Activated naive CD4-positive, alpha-beta T cell treated with anti-CD3 and anti-CD28 coated beads, Interleukin-2, amount 50 U/mL, for 24 hours (primary cell): ENCODE measurements at regions not wholly inside any gene's neighbourhood (a gene's known extent, or its start where the extent isn't known, plus 50 kb on each side); places are given as distances from the start of the nearest gene placed in this dataset.
"Not testable (repeated sequence)": the region's sequence is repeated elsewhere in the genome, so short reads cannot be mapped to it uniquely, and the experiment has no call there.

ENCODE experiments used
- H3K27ac Mint-ChIP-seq: one replicate; pipeline ENCODE4 v1.8.0; 2021; ENCODE audit warnings: mild to moderate bottlenecking, mixed read lengths
- H3K27me3 Mint-ChIP-seq: one replicate; pipeline ENCODE4 v1.8.0; 2021; ENCODE audit warnings: mixed read lengths
- H3K36me3 Mint-ChIP-seq: one replicate; pipeline ENCODE4 v1.8.0; 2021; ENCODE audit warnings: mixed read lengths
- H3K4me1 Mint-ChIP-seq: one replicate; pipeline ENCODE4 v1.8.0; 2021; ENCODE audit warnings: mixed read lengths
- H3K4me3 Mint-ChIP-seq: one replicate; pipeline ENCODE4 v1.8.0; 2021; ENCODE audit warnings: mild to moderate bottlenecking, mixed read lengths
- H3K9me3 Mint-ChIP-seq: one replicate; pipeline ENCODE4 v1.8.0; 2021; ENCODE audit warnings: mixed read lengths

DNA sequence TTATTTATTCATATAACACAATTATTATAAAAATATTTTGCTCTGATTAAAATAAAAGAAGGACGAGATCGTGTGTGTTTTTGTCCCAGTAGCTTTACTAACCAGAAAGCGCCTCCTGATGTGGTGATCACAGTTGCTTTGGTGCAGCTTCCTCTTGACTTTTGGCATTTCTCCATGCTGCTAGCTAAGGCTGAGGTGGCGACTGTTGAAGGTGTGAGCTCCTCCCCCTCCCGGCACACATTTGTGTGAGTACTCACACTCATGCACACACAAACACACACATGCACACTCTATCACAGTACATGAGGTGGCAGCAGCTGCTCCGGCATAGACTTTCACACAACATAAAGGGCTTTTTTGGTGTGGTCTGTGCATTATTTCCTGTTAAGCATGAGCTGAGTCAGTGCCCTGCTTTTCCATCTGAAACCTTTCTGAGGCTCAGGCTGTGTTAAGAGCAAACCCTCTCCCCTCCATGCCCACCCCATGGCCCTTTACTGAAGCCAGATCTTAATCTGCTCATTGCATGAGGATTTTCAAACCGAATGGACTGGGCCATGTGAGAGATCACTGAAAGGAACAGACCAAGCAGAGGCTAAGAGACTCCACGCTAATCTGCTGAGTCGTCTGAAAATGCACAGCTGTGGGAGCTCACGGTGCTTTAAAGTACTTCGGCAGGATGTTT is 53.3 kb downstream of the FOXD4L1 start:
- H3K36me3 Mint-ChIP-seq, H3K4me1 Mint-ChIP-seq, H3K27me3 Mint-ChIP-seq, H3K9me3 Mint-ChIP-seq, H3K27ac Mint-ChIP-seq: not testable (repeated sequence)
- H3K4me3 Mint-ChIP-seq = peak overlapping the region; percentile 65

DNA sequence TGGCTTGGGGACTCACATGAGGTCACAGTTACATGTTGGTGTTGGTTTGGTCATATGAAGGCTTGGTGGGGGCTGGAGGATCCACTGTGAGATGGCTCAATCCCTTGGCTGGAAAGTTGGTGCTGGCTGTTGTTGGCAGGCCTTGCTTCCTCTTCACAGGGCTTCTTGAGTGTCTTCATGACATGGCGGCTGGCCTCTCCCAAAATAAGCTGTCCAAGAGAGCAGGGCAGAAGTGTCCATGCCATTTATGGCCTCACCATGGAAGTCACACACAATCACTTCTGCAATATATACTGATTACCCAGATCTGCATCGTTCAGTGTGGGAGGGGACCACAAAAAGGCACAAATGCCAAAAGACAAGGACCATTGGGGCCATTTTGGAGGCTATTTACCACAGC is 61.4 kb downstream of the FOXD4L1 start:
- H3K4me3 Mint-ChIP-seq, H3K4me1 Mint-ChIP-seq, H3K36me3 Mint-ChIP-seq, H3K27ac Mint-ChIP-seq, H3K27me3 Mint-ChIP-seq, H3K9me3 Mint-ChIP-seq: not testable (repeated sequence)

DNA sequence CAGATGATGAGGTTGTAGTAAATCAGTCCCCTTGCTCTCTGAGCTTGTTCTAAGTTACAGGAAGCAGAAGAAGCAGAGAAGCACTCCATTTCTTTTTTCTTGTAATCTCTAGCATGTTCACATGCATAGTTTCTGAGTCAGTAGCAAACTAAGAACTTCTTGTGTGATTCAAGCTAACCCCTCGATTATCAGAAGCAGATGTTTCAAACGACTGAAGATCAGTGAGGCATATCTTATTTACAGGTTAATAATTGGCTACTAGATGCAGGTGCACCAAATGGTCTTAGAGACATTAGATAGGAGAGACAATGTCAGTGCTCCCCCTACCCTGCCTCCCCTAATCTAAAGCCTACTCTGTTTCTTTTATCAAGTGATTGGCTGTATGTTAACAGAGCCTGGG is 64.2 kb downstream of the FOXD4L1 start:
- not testable (repeated sequence) for H3K4me3 Mint-ChIP-seq

DNA sequence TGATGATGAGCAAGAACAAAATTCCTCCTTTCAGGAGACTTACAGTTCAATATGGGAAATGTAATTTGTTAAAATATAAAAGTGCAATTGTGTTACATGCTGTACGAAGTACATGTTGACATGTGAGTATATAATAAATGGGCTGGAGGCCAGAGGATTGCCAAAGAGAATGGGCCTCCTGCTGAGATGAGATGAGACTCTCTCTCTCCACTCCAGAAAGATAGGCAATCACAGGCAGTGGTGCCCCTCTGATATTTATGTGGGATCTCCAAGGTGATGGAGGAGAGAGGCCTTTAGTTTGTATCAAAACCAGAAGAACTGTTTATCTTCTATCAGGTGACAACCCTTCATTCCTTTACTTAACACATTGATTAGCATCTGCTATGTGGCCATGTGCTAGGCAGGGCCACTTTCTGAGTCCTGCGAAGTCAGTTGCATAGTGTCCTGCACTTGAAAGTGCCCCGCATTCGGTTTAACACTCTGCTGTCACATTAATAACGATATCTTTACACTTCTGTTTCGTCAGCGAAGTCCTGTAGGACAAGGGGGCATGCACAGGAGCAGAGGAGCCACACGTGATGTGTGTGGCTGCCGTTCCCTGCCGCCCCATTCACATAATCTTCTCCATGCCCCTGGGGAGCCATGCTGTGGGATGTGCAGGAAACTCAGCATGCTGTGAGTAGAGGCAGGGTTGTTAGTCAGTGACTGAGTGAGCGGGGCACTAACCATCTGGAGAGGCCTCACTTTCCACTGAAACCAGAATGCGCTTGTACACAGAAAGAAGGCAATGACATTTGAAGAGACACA is 60.2 kb upstream of the RABL2A start:
- not testable (repeated sequence) for H3K27ac Mint-ChIP-seq, H3K36me3 Mint-ChIP-seq, H3K9me3 Mint-ChIP-seq, H3K4me1 Mint-ChIP-seq, H3K27me3 Mint-ChIP-seq, H3K4me3 Mint-ChIP-seq

More for the DNA sequence above, 64.2 kb downstream of the FOXD4L1 start:
- H3K4me1 Mint-ChIP-seq, H3K9me3 Mint-ChIP-seq, H3K27me3 Mint-ChIP-seq, H3K36me3 Mint-ChIP-seq, H3K27ac Mint-ChIP-seq: not testable (repeated sequence)

DNA sequence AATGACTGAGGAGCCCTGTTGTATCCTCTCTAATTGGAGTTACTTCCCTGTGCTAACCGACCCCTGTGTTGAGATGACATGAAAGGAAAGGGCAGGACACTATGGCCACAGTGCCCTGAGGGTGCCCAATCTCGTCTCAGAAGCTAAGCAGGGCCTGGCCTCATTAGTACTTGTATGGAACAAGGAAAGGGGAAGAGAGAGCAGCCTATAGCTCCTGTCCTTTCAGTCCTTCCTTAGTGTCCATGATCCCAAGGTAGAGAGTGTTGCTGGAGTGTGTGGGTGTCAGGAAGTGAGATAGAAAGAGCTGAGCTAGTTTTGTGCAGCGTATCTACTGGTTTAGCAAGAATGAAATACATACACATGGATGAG is 59.6 kb upstream of the RABL2A start:
- H3K9me3 Mint-ChIP-seq, H3K4me1 Mint-ChIP-seq: not testable (repeated sequence)

DNA sequence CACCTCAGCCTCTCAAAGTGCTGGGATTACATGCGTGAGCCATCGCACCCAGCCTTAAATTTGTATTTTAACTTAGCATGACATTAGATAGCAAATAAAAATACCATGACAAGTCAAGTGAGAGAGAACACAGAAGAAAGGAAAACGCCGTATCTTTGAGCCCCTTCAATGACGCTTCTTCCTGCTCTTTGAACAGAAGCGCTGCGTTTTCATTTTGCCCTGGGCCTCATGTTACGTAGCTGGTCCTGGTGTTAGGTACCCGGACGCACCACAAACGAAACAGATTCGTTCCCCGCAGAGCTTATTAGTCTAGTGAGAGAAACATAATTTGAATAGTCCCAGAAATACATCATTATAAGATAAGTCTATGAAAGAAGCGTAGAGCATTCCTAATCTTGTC is 58.8 kb upstream of the RABL2A start:
- H3K9me3 Mint-ChIP-seq, H3K27me3 Mint-ChIP-seq, H3K27ac Mint-ChIP-seq, H3K4me3 Mint-ChIP-seq, H3K4me1 Mint-ChIP-seq, H3K36me3 Mint-ChIP-seq: not testable (repeated sequence)

More for the DNA sequence above, 59.6 kb upstream of the RABL2A start:
- H3K36me3 Mint-ChIP-seq, H3K27ac Mint-ChIP-seq, H3K4me3 Mint-ChIP-seq, H3K27me3 Mint-ChIP-seq: not testable (repeated sequence)

DNA sequence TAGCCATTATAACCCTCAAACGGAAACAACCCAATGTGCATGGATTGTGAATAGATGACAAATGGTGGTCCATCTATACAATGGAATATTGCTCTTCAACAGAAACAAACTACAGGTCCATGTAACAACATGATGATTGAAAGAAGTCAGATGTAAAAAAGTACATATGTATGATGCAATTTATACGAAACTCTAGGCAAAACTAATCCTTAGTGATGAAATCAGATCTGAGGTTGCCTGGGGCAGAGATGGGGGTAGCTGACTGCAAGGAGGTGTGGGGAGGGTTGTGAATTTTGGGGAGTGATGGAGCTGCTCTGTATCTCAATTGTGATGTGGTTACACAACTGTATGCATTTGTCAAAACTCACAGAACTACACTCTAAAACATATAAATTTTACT is 57.0 kb upstream of the RABL2A start:
- not testable (repeated sequence) for H3K36me3 Mint-ChIP-seq, H3K27ac Mint-ChIP-seq, H3K9me3 Mint-ChIP-seq, H3K4me3 Mint-ChIP-seq, H3K4me1 Mint-ChIP-seq, H3K27me3 Mint-ChIP-seq

DNA sequence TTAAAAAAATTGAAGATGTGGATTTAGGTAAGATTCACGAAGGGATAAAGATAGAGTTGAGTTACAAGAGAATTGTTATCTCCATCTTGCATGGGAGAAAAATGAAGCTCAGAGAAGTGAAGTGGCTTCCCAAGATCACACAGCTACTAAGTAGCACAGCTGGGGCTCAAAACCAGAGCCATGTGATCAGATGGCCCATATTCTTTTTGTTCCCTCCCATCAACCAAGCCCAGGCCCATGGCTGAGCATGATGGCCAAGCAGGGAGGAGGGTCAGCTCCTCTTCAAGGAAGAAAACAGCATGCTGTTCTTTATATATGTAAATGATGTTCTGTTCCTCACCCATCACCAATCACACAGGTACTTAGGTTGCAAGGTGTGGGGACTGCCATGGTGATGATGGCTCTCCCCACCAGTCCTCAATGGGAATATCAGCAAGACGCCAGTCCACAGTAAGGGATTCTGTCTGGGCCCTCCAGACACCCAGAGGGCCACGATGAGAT is 56.5 kb upstream of the RABL2A start:
- not testable (repeated sequence) for H3K9me3 Mint-ChIP-seq, H3K27me3 Mint-ChIP-seq, H3K4me3 Mint-ChIP-seq, H3K4me1 Mint-ChIP-seq, H3K36me3 Mint-ChIP-seq, H3K27ac Mint-ChIP-seq

DNA sequence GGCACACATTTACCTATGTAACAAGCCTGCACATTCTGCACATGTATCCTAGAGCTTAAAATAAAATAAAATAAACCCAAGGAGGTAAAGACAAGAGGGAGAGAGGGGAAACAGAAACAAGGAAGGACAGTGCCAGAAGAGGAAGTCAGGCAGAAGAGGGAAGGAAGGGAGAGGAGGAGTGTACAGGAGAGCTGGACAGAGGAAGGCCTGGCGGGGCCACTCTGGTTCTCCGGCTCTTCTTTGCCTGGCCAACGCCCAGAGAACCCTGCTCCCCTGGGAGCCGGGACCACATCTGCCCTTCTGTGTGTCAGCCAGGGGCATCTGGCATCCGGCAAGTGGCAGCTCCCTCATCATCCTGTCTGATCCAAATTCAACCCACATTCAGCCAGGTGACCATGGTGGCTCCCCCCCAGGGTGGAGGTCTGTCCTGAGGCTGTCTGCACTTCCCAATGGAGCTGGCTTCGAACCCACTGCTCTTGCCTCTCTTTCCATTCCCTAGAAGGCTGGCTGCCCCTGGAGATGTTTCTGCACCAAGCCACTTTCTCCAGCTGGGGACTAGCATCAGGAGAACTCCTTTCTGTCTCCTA is 55.5 kb upstream of the RABL2A start:
- not testable (repeated sequence) for H3K27me3 Mint-ChIP-seq, H3K36me3 Mint-ChIP-seq, H3K4me1 Mint-ChIP-seq, H3K27ac Mint-ChIP-seq, H3K9me3 Mint-ChIP-seq, H3K4me3 Mint-ChIP-seq

DNA sequence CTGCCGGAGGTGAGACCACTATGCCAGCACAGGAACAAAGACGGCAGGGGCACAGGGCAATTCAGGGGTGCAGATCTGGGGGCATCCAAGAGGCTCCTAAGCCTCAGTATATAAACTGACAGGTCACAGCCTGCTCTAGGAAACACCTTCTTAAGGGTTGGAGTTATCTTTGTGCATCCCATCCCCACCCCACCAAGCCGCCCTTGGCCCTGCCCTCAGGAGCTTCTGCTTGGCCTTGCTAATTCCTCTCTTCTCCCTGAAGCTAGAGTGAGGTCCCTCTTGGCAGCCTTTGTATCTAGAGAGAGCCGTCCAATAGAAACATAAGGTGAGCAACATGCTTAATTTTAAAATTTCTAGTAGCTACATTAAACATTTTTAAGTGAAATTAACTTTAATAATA is 51.3 kb upstream of the RABL2A start:
- H3K9me3 Mint-ChIP-seq, H3K27ac Mint-ChIP-seq, H3K36me3 Mint-ChIP-seq, H3K27me3 Mint-ChIP-seq, H3K4me1 Mint-ChIP-seq, H3K4me3 Mint-ChIP-seq: not testable (repeated sequence)

DNA sequence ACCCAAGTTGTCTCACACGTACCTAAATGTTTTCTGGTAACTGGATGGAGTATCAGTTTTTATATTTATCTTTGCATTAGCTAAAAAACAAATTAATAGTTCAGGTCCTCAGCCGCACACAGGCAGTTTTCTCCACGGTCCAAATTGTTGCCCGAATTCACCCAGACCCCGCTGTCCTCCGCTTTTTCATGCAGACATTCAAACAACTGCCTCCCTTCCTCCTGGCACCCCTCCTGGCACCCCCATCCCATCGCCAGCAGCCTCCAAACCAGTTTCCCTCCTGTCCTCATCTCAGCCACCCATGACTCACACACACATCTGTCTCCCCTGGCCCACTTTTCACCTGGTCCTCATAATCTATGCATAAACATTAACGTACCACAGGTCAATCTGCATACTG is 50.7 kb upstream of the RABL2A start:
- not testable (repeated sequence) for H3K4me3 Mint-ChIP-seq, H3K27ac Mint-ChIP-seq, H3K36me3 Mint-ChIP-seq

More for the DNA sequence above, 50.7 kb upstream of the RABL2A start:
- H3K4me1 Mint-ChIP-seq, H3K9me3 Mint-ChIP-seq, H3K27me3 Mint-ChIP-seq: not testable (repeated sequence)
